IMR-90 (cell line): ENCODE measurements at regions not wholly inside any gene's neighbourhood (a gene's known extent, or its start where the extent isn't known, plus 50 kb on each side); places are given as distances from the start of the nearest gene placed in this dataset.

Experiments
- ATAC-seq: fragments of 200-7000 bp; cut with Tn5 transposase; 2 replicates; pipeline ENCODE4 v1.9.1; 2020; ENCODE audit warnings: low read depth, mild to moderate bottlenecking, moderate library complexity
- BruUV-seq: library from RNA; stranded (reverse); fragments of 400-500 nt; replicated peaks from 2 replicates; lab custom pipeline; 2021; lab: Mats Ljungman, UMichigan
- CTCF ChIA-PET: fragments of 300-600 bp; formaldehyde crosslinking; extraction: SDS; loops from one replicate; lab custom pipeline; 2021; ENCODE audit warnings: antibody characterized with exemption; lab: Yijun Ruan, JAX
- POLR2A ChIA-PET: fragments of 300-600 bp; sonication (Branson Sonifier 250); formaldehyde crosslinking; loops from one replicate; lab custom pipeline; 2022; ENCODE audit warnings: antibody characterized with exemption; ENCODE audit not compliant: unreplicated experiment; lab: Charles Lee
- DNase-seq: peaks from one replicate; pipeline ENCODE4 v3.0.0; 2013
- H2AFZ ChIP-seq: replicated peaks from 2 replicates; pipeline ENCODE3; 2013; ENCODE audit warnings: low read length, mild to moderate bottlenecking; ENCODE audit not compliant: poor library complexity
- H2AK5ac ChIP-seq: 2 replicates; pipeline ENCODE4 v1.6.1; 2013; ENCODE audit warnings: low read depth, low read length, inconsistent platforms
- H2AK9ac ChIP-seq: replicated peaks from 2 replicates; pipeline ENCODE3; 2013; ENCODE audit warnings: mild to moderate bottlenecking, low read depth, low read length, moderate library complexity; ENCODE audit not compliant: poor library complexity
- H2BK120ac ChIP-seq: 2 replicates; pipeline ENCODE4 v1.6.1; 2013; ENCODE audit warnings: low read depth, low read length, inconsistent platforms
- H2BK15ac ChIP-seq: 3 replicates; pipeline ENCODE4 v1.6.1; 2013; ENCODE audit warnings: low read depth, low read length, inconsistent platforms
- H2BK20ac ChIP-seq: 2 replicates; pipeline ENCODE4 v1.6.1; 2013; ENCODE audit warnings: low read depth, mild to moderate bottlenecking, inconsistent platforms, low read length, moderate library complexity
- H2BK5ac ChIP-seq: 2 replicates; pipeline ENCODE4 v1.6.1; 2013; ENCODE audit warnings: mild to moderate bottlenecking, low read depth, low read length, inconsistent platforms; ENCODE audit not compliant: poor library complexity, severe bottlenecking
- H3K14ac ChIP-seq: replicated peaks from 2 replicates; pipeline ENCODE4 v1.6.1; 2013; ENCODE audit warnings: low read depth, low read length, inconsistent platforms
- H3K18ac ChIP-seq: 2 replicates; pipeline ENCODE4 v1.6.1; 2013; ENCODE audit warnings: low read depth, low read length, control low read depth
- H3K23ac ChIP-seq: 2 replicates; pipeline ENCODE4 v1.6.1; 2013; ENCODE audit warnings: low read depth, low read length, inconsistent platforms
- H3K27ac ChIP-seq: 2 replicates; pipeline ENCODE4 v1.5.1; 2013; ENCODE audit warnings: mild to moderate bottlenecking, control low read depth, low read length; ENCODE audit not compliant: insufficient read depth
- H3K27me3 ChIP-seq: 2 replicates; pipeline ENCODE4 v1.6.1; 2013; ENCODE audit warnings: low read length; ENCODE audit not compliant: control insufficient read depth, insufficient read depth
- H3K36me3 ChIP-seq: 2 replicates; pipeline ENCODE4 v1.6.1; 2013; ENCODE audit warnings: low read length, mixed read lengths; ENCODE audit not compliant: control insufficient read depth, insufficient read depth
- H3K4ac ChIP-seq: 2 replicates; pipeline ENCODE4 v1.6.1; 2013; ENCODE audit warnings: low read depth, low read length, inconsistent platforms
- H3K4me1 ChIP-seq: 2 replicates; pipeline ENCODE4 v1.6.1; 2013; ENCODE audit warnings: low read length, mixed read lengths; ENCODE audit not compliant: control insufficient read depth, insufficient read depth
- H3K4me2 ChIP-seq: 2 replicates; pipeline ENCODE4 v1.6.1; 2013; ENCODE audit warnings: low read depth, mild to moderate bottlenecking, control low read depth, low read length, moderate library complexity
- H3K4me3 ChIP-seq: 2 replicates; pipeline ENCODE4 v1.5.1; 2013; ENCODE audit warnings: low read depth, mild to moderate bottlenecking, control low read depth, low read length, moderate library complexity; ENCODE audit not compliant: insufficient read depth
- H3K56ac ChIP-seq: 2 replicates; pipeline ENCODE4 v1.6.1; 2013; ENCODE audit warnings: low read length, inconsistent platforms; ENCODE audit not compliant: insufficient read depth; ENCODE audit errors: extremely low read depth
- H3K79me1 ChIP-seq, 2 experiments: 2 replicates each; pipeline ENCODE4 v1.6.1; 2013; ENCODE audit warnings: low read length in 2 of 2, inconsistent platforms in 1 of 2, low read depth in 1 of 2
- H3K9ac ChIP-seq: 2 replicates; pipeline ENCODE4 v1.6.1; 2013; ENCODE audit warnings: low read depth, low read length, control low read depth
- H3K9me1 ChIP-seq: 2 replicates; pipeline ENCODE4 v1.6.1; 2013; ENCODE audit warnings: low read length, inconsistent platforms; ENCODE audit not compliant: insufficient read depth
- H3K9me3 ChIP-seq: 2 replicates; pipeline ENCODE4 v1.6.1; 2013; ENCODE audit warnings: low read length; ENCODE audit not compliant: control insufficient read depth, insufficient read depth
- H4K20me1 ChIP-seq: 2 replicates; pipeline ENCODE4 v1.6.1; 2013; ENCODE audit warnings: low read length, inconsistent platforms; ENCODE audit not compliant: insufficient read depth
- H4K5ac ChIP-seq: 2 replicates; pipeline ENCODE4 v1.6.1; 2013; ENCODE audit warnings: mild to moderate bottlenecking, low read depth, low read length, control low read depth
- H4K8ac ChIP-seq, 2 experiments: 2 replicates each; pipeline ENCODE4 v1.6.1; 2013; ENCODE audit warnings: low read depth in 2 of 2, low read length in 2 of 2, control low read depth in 1 of 2, inconsistent platforms in 1 of 2
- H4K91ac ChIP-seq: 2 replicates; pipeline ENCODE4 v1.6.1; 2013; ENCODE audit warnings: low read depth, low read length, inconsistent platforms; ENCODE audit not compliant: insufficient read depth
- BHLHE40 ChIP-seq: fragments of 150-350 bp; IDR thresholded peaks from 2 replicates; pipeline ENCODE4 v1.6.1; 2016; ENCODE audit warnings: mild to moderate bottlenecking, low read depth, low read length
- CEBPB ChIP-seq: IDR thresholded peaks from 2 replicates; pipeline ENCODE4 v1.6.1; 2012; ENCODE audit warnings: low read depth, low read length, improper control_type of control experiment
- CHD1 ChIP-seq: IDR thresholded peaks from 2 replicates; pipeline ENCODE4 v1.6.1; 2012; ENCODE audit warnings: low read depth, low read length, improper control_type of control experiment
- ELK1 ChIP-seq: fragments of 150-350 bp; IDR thresholded peaks from 2 replicates; pipeline ENCODE4 v1.6.1; 2016; ENCODE audit warnings: low read depth, mild to moderate bottlenecking, low read length, moderate library complexity, borderline replicate concordance
- FOS ChIP-seq: fragments of 150-350 bp; IDR thresholded peaks from 2 replicates; pipeline ENCODE4 v1.6.1; 2016; ENCODE audit warnings: low read depth, low read length
- MAFK ChIP-seq: IDR thresholded peaks from 2 replicates; pipeline ENCODE4 v1.6.1; 2012; ENCODE audit warnings: low read depth, low read length, improper control_type of control experiment
- MAZ ChIP-seq: IDR thresholded peaks from 2 replicates; pipeline ENCODE4 v1.6.1; 2012; ENCODE audit warnings: low read depth, mild to moderate bottlenecking, low read length, improper control_type of control experiment, moderate library complexity, borderline replicate concordance
- MXI1 ChIP-seq: IDR thresholded peaks from 2 replicates; pipeline ENCODE4 v1.6.1; 2012; ENCODE audit warnings: low read depth, mild to moderate bottlenecking, low read length, moderate library complexity, borderline replicate concordance
- NFE2L2 ChIP-seq: fragments of 150-350 bp; IDR thresholded peaks from 2 replicates; pipeline ENCODE4 v1.6.1; 2016; ENCODE audit warnings: low read depth, mild to moderate bottlenecking, low read length
- POLR2A ChIP-seq: IDR thresholded peaks from 2 replicates; pipeline ENCODE4 v1.6.1; 2012; ENCODE audit warnings: mild to moderate bottlenecking, low read depth, low read length
- RAD21 ChIP-seq: IDR thresholded peaks from 2 replicates; pipeline ENCODE4 v1.6.1; 2012; ENCODE audit warnings: low read length, improper control_type of control experiment
- RCOR1 ChIP-seq: IDR thresholded peaks from 2 replicates; pipeline ENCODE4 v1.6.1; 2012; ENCODE audit warnings: mild to moderate bottlenecking, low read length, improper control_type of control experiment; ENCODE audit not compliant: insufficient replicate concordance
- RFX5 ChIP-seq: IDR thresholded peaks from 2 replicates; pipeline ENCODE4 v1.8.0; 2012; ENCODE audit warnings: low read depth, mild to moderate bottlenecking, low read length, moderate library complexity
- SMC3 ChIP-seq: fragments of 150-350 bp; IDR thresholded peaks from 2 replicates; pipeline ENCODE4 v1.6.1; 2016; ENCODE audit warnings: low read depth, mild to moderate bottlenecking, antibody characterized with exemption, low read length, moderate library complexity
- WGBS, 2 experiments: methylation state at CpG; one replicate each; pipeline versions ENCODE4 v1.1.5 to v1.1.7; 2013; ENCODE audit warnings: missing lambda C conversion rate in 2 of 2; ENCODE audit not compliant: insufficient read length in 1 of 2; ENCODE audit errors: extremely low coverage in 2 of 2; 5-methylcytosine and 5-hydroxymethylcytosine counted together
- dilution Hi-C: fragments of 300-500 bp; cut with HindIII; formaldehyde crosslinking; loops from one replicate; pipeline ENCODE4 v1.14.3; 2018; ENCODE audit warnings: low sequenced_read_pairs; ENCODE audit not compliant: unreplicated experiment
- in situ Hi-C: fragments of 300-500 bp; cut with MboI; formaldehyde crosslinking; loops from 3 replicates; pipeline ENCODE4 v1.14.3; 2019; ENCODE audit warnings: low sequenced_read_pairs, inconsistent platforms, mixed read lengths
- intact Hi-C: fragments of 100-400 bp; cut with micrococcal nuclease; formaldehyde crosslinking; loops from 2 replicates; pipeline ENCODE4 v1.10.0; 2022
- TF ChIP-seq, protein P1 (sequence below): fragments of 150-350 bp; IDR thresholded peaks from 2 replicates; pipeline ENCODE4 v1.6.1; 2017; ENCODE audit warnings: mild to moderate bottlenecking, antibody characterized with exemption, low read length, low read depth
- TF ChIP-seq, protein P2 (sequence below): conservative IDR thresholded peaks from 2 replicates; pipeline ENCODE4 v1.5.1; 2012; ENCODE audit warnings: mild to moderate bottlenecking, low read depth, low read length, improper control_type of control experiment

DNA sequence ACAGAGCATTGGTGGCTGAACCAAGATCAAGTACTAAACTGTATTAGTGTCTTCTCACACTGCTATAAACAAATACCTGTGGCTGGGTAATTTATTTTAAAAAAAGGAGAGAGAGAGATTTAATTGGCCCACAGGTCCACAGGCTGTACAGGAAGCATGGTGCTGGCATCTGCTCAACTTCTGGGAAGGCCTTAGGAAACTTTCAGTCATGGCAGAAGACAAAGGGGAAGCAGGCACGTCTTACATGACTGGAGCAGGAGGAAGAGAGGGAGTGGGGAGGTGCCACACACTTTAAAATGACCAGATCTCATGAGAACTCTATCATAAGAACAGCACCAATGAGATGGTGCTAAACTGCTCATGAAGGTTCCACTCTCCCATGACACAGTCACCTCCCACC, 95.2 kb upstream of the JCAD start:
- no peak overlapping the region for H3K14ac ChIP-seq
- no peaks in the 10 kb centered on the region for H3K27me3 ChIP-seq
- intact Hi-C loops (no loop called here), in situ Hi-C loops (no loop called here), dilution Hi-C loops (no loop called here)
- no peak overlapping the region for H3K9ac ChIP-seq
- no peaks in the 10 kb centered on the region for H4K20me1 ChIP-seq
- H3K4ac ChIP-seq, result no peak overlapping the region
- CTCF ChIA-PET, result no interaction called here
- H3K9me3 ChIP-seq, result no peaks in the 10 kb centered on the region; the same call in 1 of the 2 replicates
- no peak overlapping the region for H3K23ac ChIP-seq
- no peak overlapping the region for H3K56ac ChIP-seq
- no peak overlapping the region for H4K91ac ChIP-seq
- no peak overlapping the region for H2AFZ ChIP-seq
- POLR2A ChIA-PET, result no interaction called here
- H3K4me2 ChIP-seq, result no peak overlapping the region
- WGBS, 2 experiments, result no CpG with 5 or more reads among the region's 1 CpG
- BruUV-seq, result no TSS peak
- H2BK120ac ChIP-seq, result no peak overlapping the region
- H3K4me1 ChIP-seq, result peaks cover 4% of the 10 kb centered on the region; the same call in 1 of the 2 replicates
- no peaks in the 10 kb centered on the region for H3K79me1 ChIP-seq
- H2BK5ac ChIP-seq, result no peak overlapping the region
- H3K36me3 ChIP-seq, result no peaks in the 10 kb centered on the region
- peaks cover 5% of the 10 kb centered on the region for H3K9me1 ChIP-seq
- no peak for DNase-seq
- H4K8ac ChIP-seq, result no peak overlapping the region
- H2BK20ac ChIP-seq, result no peak overlapping the region
- H3K27ac ChIP-seq, result no peak overlapping the region
- no peak overlapping the region for H4K5ac ChIP-seq
- no peak for ATAC-seq
- no peak overlapping the region for H3K4me3 ChIP-seq
- H3K18ac ChIP-seq, result no peak overlapping the region
- H2AK9ac ChIP-seq, result no peak overlapping the region
- TF ChIP-seq CEBPB, result no peak
- TF ChIP-seq RAD21, result no peak
- TF ChIP-seq MXI1, result no peak
- no peak for TF ChIP-seq ELK1
- no peak for TF ChIP-seq BHLHE40
- no peak for TF ChIP-seq CHD1
- TF ChIP-seq RFX5, result no peak
- TF ChIP-seq SMC3, result no peak
- no peak for TF ChIP-seq POLR2A
- no peak for TF ChIP-seq MAFK
- TF ChIP-seq, protein P1, sequence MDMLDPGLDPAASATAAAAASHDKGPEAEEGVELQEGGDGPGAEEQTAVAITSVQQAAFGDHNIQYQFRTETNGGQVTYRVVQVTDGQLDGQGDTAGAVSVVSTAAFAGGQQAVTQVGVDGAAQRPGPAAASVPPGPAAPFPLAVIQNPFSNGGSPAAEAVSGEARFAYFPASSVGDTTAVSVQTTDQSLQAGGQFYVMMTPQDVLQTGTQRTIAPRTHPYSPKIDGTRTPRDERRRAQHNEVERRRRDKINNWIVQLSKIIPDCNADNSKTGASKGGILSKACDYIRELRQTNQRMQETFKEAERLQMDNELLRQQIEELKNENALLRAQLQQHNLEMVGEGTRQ, result no peak
- TF ChIP-seq MAZ, result no peak
- TF ChIP-seq, protein P2, sequence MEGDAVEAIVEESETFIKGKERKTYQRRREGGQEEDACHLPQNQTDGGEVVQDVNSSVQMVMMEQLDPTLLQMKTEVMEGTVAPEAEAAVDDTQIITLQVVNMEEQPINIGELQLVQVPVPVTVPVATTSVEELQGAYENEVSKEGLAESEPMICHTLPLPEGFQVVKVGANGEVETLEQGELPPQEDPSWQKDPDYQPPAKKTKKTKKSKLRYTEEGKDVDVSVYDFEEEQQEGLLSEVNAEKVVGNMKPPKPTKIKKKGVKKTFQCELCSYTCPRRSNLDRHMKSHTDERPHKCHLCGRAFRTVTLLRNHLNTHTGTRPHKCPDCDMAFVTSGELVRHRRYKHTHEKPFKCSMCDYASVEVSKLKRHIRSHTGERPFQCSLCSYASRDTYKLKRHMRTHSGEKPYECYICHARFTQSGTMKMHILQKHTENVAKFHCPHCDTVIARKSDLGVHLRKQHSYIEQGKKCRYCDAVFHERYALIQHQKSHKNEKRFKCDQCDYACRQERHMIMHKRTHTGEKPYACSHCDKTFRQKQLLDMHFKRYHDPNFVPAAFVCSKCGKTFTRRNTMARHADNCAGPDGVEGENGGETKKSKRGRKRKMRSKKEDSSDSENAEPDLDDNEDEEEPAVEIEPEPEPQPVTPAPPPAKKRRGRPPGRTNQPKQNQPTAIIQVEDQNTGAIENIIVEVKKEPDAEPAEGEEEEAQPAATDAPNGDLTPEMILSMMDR, result no peak
- TF ChIP-seq RCOR1, result no peak
- no peak for TF ChIP-seq FOS
- no peak for TF ChIP-seq NFE2L2
- no peak overlapping the region for H2AK5ac ChIP-seq
- no peak overlapping the region for H2BK15ac ChIP-seq
